H9 (cell line): ENCODE measurements at regions not wholly inside any gene's neighbourhood (a gene's known extent, or its start where the extent isn't known, plus 50 kb on each side); places are given as distances from the start of the nearest gene placed in this dataset.

Experiments used
- DNase-seq: peaks from one replicate; pipeline ENCODE4 v3.0.0-alpha.2; 2017
- H2AFZ ChIP-seq: one replicate; pipeline ENCODE4 v1.6.1; 2013; ENCODE audit warnings: mild to moderate bottlenecking, low read length, control low read depth, moderate library complexity
- H2AK5ac ChIP-seq: 2 replicates; pipeline ENCODE4 v1.6.1; 2013; ENCODE audit warnings: low read length, control low read depth, mixed read lengths; ENCODE audit not compliant: insufficient read length
- H2BK120ac ChIP-seq: one replicate; pipeline ENCODE4 v1.6.1; 2013; ENCODE audit warnings: low read depth, mild to moderate bottlenecking, low read length, control low read depth, inconsistent platforms; ENCODE audit not compliant: poor library complexity, severe bottlenecking
- H2BK12ac ChIP-seq: 2 replicates; pipeline ENCODE4 v1.6.1; 2013; ENCODE audit warnings: low read length, control low read depth, mixed read lengths, low read depth; ENCODE audit not compliant: insufficient read length
- H2BK15ac ChIP-seq: 2 replicates; pipeline ENCODE4 v1.6.1; 2013; ENCODE audit warnings: low read depth, low read length, control low read depth
- H2BK20ac ChIP-seq: one replicate; pipeline ENCODE4 v1.6.1; 2013; ENCODE audit warnings: low read depth, mild to moderate bottlenecking, low read length, control low read depth, inconsistent platforms; ENCODE audit not compliant: poor library complexity, severe bottlenecking
- H2BK5ac ChIP-seq: 2 replicates; pipeline ENCODE4 v1.6.1; 2013; ENCODE audit warnings: low read length, control low read depth, mixed read lengths; ENCODE audit not compliant: insufficient read length
- H3K14ac ChIP-seq: 2 replicates; pipeline ENCODE4 v1.6.1; 2013; ENCODE audit warnings: low read length, control low read depth; ENCODE audit not compliant: insufficient read depth
- H3K18ac ChIP-seq: 2 replicates; pipeline ENCODE4 v1.6.1; 2013; ENCODE audit warnings: low read depth, mild to moderate bottlenecking, mixed read lengths, low read length, control low read depth; ENCODE audit not compliant: insufficient read length
- H3K23ac ChIP-seq: 2 replicates; pipeline ENCODE4 v1.6.1; 2013; ENCODE audit warnings: low read length, control low read depth, mixed read lengths, low read depth; ENCODE audit not compliant: insufficient read length
- H3K23me2 ChIP-seq: 2 replicates; pipeline ENCODE4 v1.6.1; 2013; ENCODE audit warnings: low read depth, mild to moderate bottlenecking, mixed read lengths, low read length, control low read depth; ENCODE audit not compliant: insufficient read length, poor library complexity, severe bottlenecking
- H3K27ac ChIP-seq: 2 replicates; pipeline ENCODE4 v1.5.1; 2013; ENCODE audit warnings: low read length, control low read depth, mixed read lengths, low read depth; ENCODE audit not compliant: insufficient read length
- H3K27me3 ChIP-seq: 2 replicates; pipeline ENCODE4 v1.6.1; 2013; ENCODE audit warnings: low read length, control low read depth, inconsistent platforms; ENCODE audit not compliant: insufficient read depth
- H3K4ac ChIP-seq: 2 replicates; pipeline ENCODE4 v1.6.1; 2013; ENCODE audit warnings: low read depth, mild to moderate bottlenecking, control low read depth, inconsistent platforms, low read length, moderate library complexity
- H3K4me1 ChIP-seq: 2 replicates; pipeline ENCODE4 v1.6.1; 2013; ENCODE audit warnings: low read length, control low read depth, inconsistent platforms; ENCODE audit not compliant: insufficient read depth
- H3K4me2 ChIP-seq: 2 replicates; pipeline ENCODE4 v1.6.1; 2013; ENCODE audit warnings: low read length, control low read depth, mixed read lengths; ENCODE audit not compliant: insufficient read length, insufficient read depth
- H3K56ac ChIP-seq: 2 replicates; pipeline ENCODE4 v1.6.1; 2013; ENCODE audit warnings: low read depth, mild to moderate bottlenecking, mixed read lengths, low read length, control low read depth; ENCODE audit not compliant: insufficient read length
- H3K79me1 ChIP-seq: 2 replicates; pipeline ENCODE4 v1.6.1; 2013; ENCODE audit warnings: low read depth, mild to moderate bottlenecking, moderate library complexity, low read length, control low read depth, inconsistent platforms; ENCODE audit not compliant: insufficient read depth, poor library complexity, severe bottlenecking
- H3K79me2 ChIP-seq: 2 replicates; pipeline ENCODE4 v1.6.1; 2013; ENCODE audit warnings: low read length, control low read depth, inconsistent platforms; ENCODE audit not compliant: insufficient read depth
- H3K9ac ChIP-seq: 2 replicates; pipeline ENCODE4 v1.6.1; 2013; ENCODE audit warnings: low read length, control low read depth, mixed read lengths; ENCODE audit not compliant: insufficient read length; ENCODE audit errors: extremely low read depth
- H3K9me3 ChIP-seq: one replicate; pipeline ENCODE4 v1.6.1; 2013; ENCODE audit warnings: low read depth, low read length, inconsistent platforms; ENCODE audit not compliant: control insufficient read depth
- H3T11ph ChIP-seq: one replicate; pipeline ENCODE4 v1.6.1; 2013; ENCODE audit warnings: mild to moderate bottlenecking, low read length, control low read depth, inconsistent platforms
- H4K20me1 ChIP-seq: one replicate; pipeline ENCODE4 v1.6.1; 2013; ENCODE audit not compliant: control insufficient read depth, insufficient read length, insufficient read depth
- H4K5ac ChIP-seq: 2 replicates; pipeline ENCODE4 v1.6.1; 2013; ENCODE audit warnings: low read depth, mild to moderate bottlenecking, mixed read lengths, low read length, control low read depth; ENCODE audit not compliant: insufficient read length
- H4K8ac ChIP-seq: replicated peaks from 2 replicates; pipeline ENCODE4 v1.6.1; 2013; ENCODE audit warnings: low read length, control low read depth, mixed read lengths, low read depth; ENCODE audit not compliant: insufficient read length
- H4K91ac ChIP-seq: 2 replicates; pipeline ENCODE4 v1.6.1; 2013; ENCODE audit warnings: low read depth, mild to moderate bottlenecking, moderate library complexity, mixed read lengths, low read length, control low read depth; ENCODE audit not compliant: insufficient read length
- H3K27ac Mint-ChIP-seq, 3 experiments: 2 replicates in 2 of 3; 3 replicates in 1 of 3; pipeline ENCODE4 v1.8.0; 2020 to 2021; ENCODE audit warnings: mixed read lengths in 3 of 3, mild to moderate bottlenecking in 1 of 3, moderate library complexity in 1 of 3
- H3K27me3 Mint-ChIP-seq: 2 replicates; pipeline ENCODE4 v1.8.0; 2021; ENCODE audit warnings: low read depth, mild to moderate bottlenecking, moderate library complexity, mixed read lengths
- H3K36me3 Mint-ChIP-seq, 3 experiments: 2 replicates in 2 of 3; 3 replicates in 1 of 3; pipeline ENCODE4 v1.8.0; 2020 to 2021; ENCODE audit warnings: low read depth in 3 of 3, mixed read lengths in 3 of 3; ENCODE audit not compliant: insufficient read depth in 1 of 3
- H3K4me1 Mint-ChIP-seq, 2 experiments: 2 replicates each; pipeline ENCODE4 v1.8.0; 2020; ENCODE audit warnings: mixed read lengths in 2 of 2
- H3K4me3 Mint-ChIP-seq, 2 experiments: 2 replicates in 1 of 2; 3 replicates in 1 of 2; pipeline ENCODE4 v1.8.0; 2020 to 2021; ENCODE audit warnings: mild to moderate bottlenecking in 2 of 2, mixed read lengths in 2 of 2, moderate library complexity in 1 of 2
- H3K9me3 Mint-ChIP-seq, 2 experiments: 2 replicates in 1 of 2; 3 replicates in 1 of 2; pipeline ENCODE4 v1.8.0; 2020; ENCODE audit warnings: mild to moderate bottlenecking in 2 of 2, mixed read lengths in 2 of 2, moderate library complexity in 1 of 2
- CTCF ChIP-seq: fragments of 200-600 bp; sonication (generic); conservative IDR thresholded peaks from 3 replicates; pipeline ENCODE4 v1.8.0; 2021; ENCODE audit warnings: antibody characterized with exemption, mild to moderate bottlenecking
- WGBS: extraction: QIAGEN DNeasy Blood & Tissue Kit; methylation state at CpG from one replicate; pipeline ENCODE4 v1.1.7; 2013; ENCODE audit warnings: missing lambda C conversion rate, low lambda C conversion rate, mixed read lengths; ENCODE audit not compliant: insufficient read length; ENCODE audit errors: extremely low coverage; 5-methylcytosine and 5-hydroxymethylcytosine counted together

- H3K9me3 Mint-ChIP-seq = no peaks in the 10 kb centered on the region; a peak in 1 of 5 replicates
- no peak for TF ChIP-seq CTCF
- H3K23me2 ChIP-seq = peaks cover 4% of the 10 kb centered on the region
- WGBS = no CpG with 5 or more reads among the region's 4 CpGs
- H3K27me3 Mint-ChIP-seq = peaks cover 64% of the 10 kb centered on the region
- no peaks in the 10 kb centered on the region; the same call in 1 of the 2 replicates for H3K27me3 ChIP-seq
- H4K8ac ChIP-seq = no peak overlapping the region
- H3K9me3 ChIP-seq = no peaks in the 10 kb centered on the region
- peak overlapping the region; percentile 88 for H3K4me2 ChIP-seq
- no peak overlapping the region for H3K27ac ChIP-seq
- no peak overlapping the region for H3K14ac ChIP-seq
- H4K91ac ChIP-seq = no peak overlapping the region
- peak overlapping the region; percentile 52 to 73 for H3K4me3 Mint-ChIP-seq
- no peak overlapping the region for H2AFZ ChIP-seq
- H3K56ac ChIP-seq = no peak overlapping the region
- H4K20me1 ChIP-seq = no peaks in the 10 kb centered on the region
- H3K27ac Mint-ChIP-seq = no peak overlapping the region
- H2AK5ac ChIP-seq = no peak overlapping the region
- no peak overlapping the region for H2BK12ac ChIP-seq
- H3K4ac ChIP-seq = no peak overlapping the region
- no peak overlapping the region for H3T11ph ChIP-seq
- H3K18ac ChIP-seq = no peak overlapping the region
- H3K23ac ChIP-seq = no peak overlapping the region
- H3K4me1 ChIP-seq = no peaks in the 10 kb centered on the region
- no peak overlapping the region for H2BK15ac ChIP-seq
- H3K79me1 ChIP-seq = no peaks in the 10 kb centered on the region
- no peaks in the 10 kb centered on the region for H3K36me3 Mint-ChIP-seq
- H2BK120ac ChIP-seq = no peak overlapping the region
- H4K5ac ChIP-seq = no peak overlapping the region
- no peaks in the 10 kb centered on the region for H3K79me2 ChIP-seq
- no peak overlapping the region for H3K9ac ChIP-seq
- no peak overlapping the region for H2BK20ac ChIP-seq
- DNase-seq = no peak
- no peak overlapping the region for H2BK5ac ChIP-seq
- peaks cover 20 to 37% of the 10 kb centered on the region in 2 experiments for H3K4me1 Mint-ChIP-seq
These were observed 71.4 kb upstream of the TNRC6C start for GRCh38 chr17:77887110-77887463.
